Sigmoid colon (tissue), 4 donors: ENCODE measurements at regions not wholly inside any gene's neighbourhood (a gene's known extent, or its start where the extent isn't known, plus 50 kb on each side); places are given as distances from the start of the nearest gene placed in this dataset.

ENCODE experiments used
- EP300 ChIP-seq, 4 donors: sonication (generic); formaldehyde crosslinking; IDR thresholded peaks; one replicate each; pipeline ENCODE4 v1.6.1; 2017; ENCODE audit warnings: antibody characterized with exemption in 4 of 4
- POLR2AphosphoS5 ChIP-seq, 4 donors: sonication (generic); formaldehyde crosslinking; IDR thresholded peaks; one replicate each; pipeline ENCODE4 v1.6.1; 2017; ENCODE audit warnings: antibody characterized with exemption in 4 of 4
- TF ChIP-seq, protein P1 (sequence below), 4 experiments: fragments of 450-650 bp in 3 of 4; fragments of 200-600 bp in 1 of 4; IDR thresholded peaks; one replicate each; pipeline ENCODE4 v1.5.1; 2016 to 2019; ENCODE audit warnings: antibody characterized with exemption in 4 of 4, mild to moderate bottlenecking in 3 of 4, moderate library complexity in 2 of 4

GRCh38 chr9:18382243-18382642, 91.7 kb upstream of the ADAMTSL1 start:
- TF ChIP-seq, protein P1, sequence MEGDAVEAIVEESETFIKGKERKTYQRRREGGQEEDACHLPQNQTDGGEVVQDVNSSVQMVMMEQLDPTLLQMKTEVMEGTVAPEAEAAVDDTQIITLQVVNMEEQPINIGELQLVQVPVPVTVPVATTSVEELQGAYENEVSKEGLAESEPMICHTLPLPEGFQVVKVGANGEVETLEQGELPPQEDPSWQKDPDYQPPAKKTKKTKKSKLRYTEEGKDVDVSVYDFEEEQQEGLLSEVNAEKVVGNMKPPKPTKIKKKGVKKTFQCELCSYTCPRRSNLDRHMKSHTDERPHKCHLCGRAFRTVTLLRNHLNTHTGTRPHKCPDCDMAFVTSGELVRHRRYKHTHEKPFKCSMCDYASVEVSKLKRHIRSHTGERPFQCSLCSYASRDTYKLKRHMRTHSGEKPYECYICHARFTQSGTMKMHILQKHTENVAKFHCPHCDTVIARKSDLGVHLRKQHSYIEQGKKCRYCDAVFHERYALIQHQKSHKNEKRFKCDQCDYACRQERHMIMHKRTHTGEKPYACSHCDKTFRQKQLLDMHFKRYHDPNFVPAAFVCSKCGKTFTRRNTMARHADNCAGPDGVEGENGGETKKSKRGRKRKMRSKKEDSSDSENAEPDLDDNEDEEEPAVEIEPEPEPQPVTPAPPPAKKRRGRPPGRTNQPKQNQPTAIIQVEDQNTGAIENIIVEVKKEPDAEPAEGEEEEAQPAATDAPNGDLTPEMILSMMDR (IDR thresholded peaks at IDR 0.05) = no peak
- TF ChIP-seq EP300 (IDR thresholded peaks at IDR 0.05) (no peak), POLR2AphosphoS5 (IDR thresholded peaks at IDR 0.05) (no peak)
